Erythroblast (primary cell): ENCODE measurements at regions not wholly inside any gene's neighbourhood (a gene's known extent, or its start where the extent isn't known, plus 50 kb on each side); places are given as distances from the start of the nearest gene placed in this dataset.

Experiments
- GATA1 ChIP-seq: IDR thresholded peaks from 2 replicates; pipeline ENCODE4 v1.6.1; 2011; ENCODE audit warnings: low read depth, mild to moderate bottlenecking, control low read depth, low read length, moderate library complexity
- POLR2A ChIP-seq: IDR thresholded peaks from 2 replicates; pipeline ENCODE4 v1.6.1; 2011; ENCODE audit warnings: mild to moderate bottlenecking, low read length

GRCh38 chr2:17223211-17223610, 295.0 kb downstream of the RAD51AP2 start:
- no peak for TF ChIP-seq POLR2A
- TF ChIP-seq GATA1, result no peak
